ENCODE measurements at regions not wholly inside any gene's neighbourhood (a gene's known extent, or its start where the extent isn't known, plus 50 kb on each side); places are given as distances from the start of the nearest gene placed in this dataset.

DNA sequence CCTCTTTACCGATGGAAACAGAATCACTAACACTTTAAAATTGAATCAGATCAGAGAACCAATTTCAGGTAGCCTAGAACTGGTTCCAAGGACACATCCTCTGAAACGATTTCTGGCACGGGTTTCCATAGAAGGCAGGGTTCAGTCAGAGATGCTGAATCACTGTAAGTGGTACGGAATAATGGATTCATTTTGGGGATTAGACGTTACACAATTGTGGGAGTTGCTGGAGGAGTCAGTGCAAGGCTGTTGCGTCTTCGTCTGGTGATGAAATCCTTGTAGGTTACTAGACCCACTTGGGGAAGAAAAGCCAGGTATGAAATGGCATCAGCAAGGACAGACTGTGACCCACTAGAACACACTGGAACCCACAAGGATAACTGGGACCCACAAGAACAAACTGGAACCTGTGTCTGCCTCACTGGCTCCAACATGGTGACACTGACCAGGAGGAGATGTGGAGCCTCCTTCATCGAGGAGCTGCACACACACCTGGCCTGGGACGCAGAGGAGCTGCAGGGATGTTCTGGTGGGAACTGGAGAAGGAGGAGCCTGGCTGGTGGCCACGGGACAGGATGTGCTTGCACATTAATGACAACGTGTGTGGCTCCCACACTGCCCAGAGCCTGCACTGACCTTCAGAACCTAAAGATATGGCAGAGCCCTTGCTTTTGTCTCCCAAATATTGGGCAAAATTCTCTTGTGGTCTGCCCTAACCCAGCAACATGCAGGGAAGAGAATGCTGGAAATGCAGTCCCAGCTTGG is 105.1 kb downstream of the TRAPPC11 start:
- Histone ChIP-seq H3K27ac (peak overlapping the region; percentile 60), H3K9me3 (no peaks in the 10 kb centered on the region), H3K36me3 (no peaks in the 10 kb centered on the region), H3K4me1 (peaks cover 8% of the 10 kb centered on the region), H3K27me3 (no peaks in the 10 kb centered on the region), H3K4me3 (no peak overlapping the region)
- intact Hi-C loops (cut with DNase I) = no loop called here
- no peak for DNase-seq (ENCODE audit: extremely low spot score in 2 of 2)
- TF ChIP-seq, protein P1, sequence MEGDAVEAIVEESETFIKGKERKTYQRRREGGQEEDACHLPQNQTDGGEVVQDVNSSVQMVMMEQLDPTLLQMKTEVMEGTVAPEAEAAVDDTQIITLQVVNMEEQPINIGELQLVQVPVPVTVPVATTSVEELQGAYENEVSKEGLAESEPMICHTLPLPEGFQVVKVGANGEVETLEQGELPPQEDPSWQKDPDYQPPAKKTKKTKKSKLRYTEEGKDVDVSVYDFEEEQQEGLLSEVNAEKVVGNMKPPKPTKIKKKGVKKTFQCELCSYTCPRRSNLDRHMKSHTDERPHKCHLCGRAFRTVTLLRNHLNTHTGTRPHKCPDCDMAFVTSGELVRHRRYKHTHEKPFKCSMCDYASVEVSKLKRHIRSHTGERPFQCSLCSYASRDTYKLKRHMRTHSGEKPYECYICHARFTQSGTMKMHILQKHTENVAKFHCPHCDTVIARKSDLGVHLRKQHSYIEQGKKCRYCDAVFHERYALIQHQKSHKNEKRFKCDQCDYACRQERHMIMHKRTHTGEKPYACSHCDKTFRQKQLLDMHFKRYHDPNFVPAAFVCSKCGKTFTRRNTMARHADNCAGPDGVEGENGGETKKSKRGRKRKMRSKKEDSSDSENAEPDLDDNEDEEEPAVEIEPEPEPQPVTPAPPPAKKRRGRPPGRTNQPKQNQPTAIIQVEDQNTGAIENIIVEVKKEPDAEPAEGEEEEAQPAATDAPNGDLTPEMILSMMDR (IDR thresholded peaks at IDR 0.05) = no peak
- TF ChIP-seq POLR2A (IDR thresholded peaks at IDR 0.05) = no peak
- peak in 1 of 2 donors; percentile 73 for TF ChIP-seq POLR2AphosphoS5 (IDR thresholded peaks at IDR 0.05; ENCODE audit: insufficient read depth in 1 of 2, low read depth in 1 of 2)

DNA sequence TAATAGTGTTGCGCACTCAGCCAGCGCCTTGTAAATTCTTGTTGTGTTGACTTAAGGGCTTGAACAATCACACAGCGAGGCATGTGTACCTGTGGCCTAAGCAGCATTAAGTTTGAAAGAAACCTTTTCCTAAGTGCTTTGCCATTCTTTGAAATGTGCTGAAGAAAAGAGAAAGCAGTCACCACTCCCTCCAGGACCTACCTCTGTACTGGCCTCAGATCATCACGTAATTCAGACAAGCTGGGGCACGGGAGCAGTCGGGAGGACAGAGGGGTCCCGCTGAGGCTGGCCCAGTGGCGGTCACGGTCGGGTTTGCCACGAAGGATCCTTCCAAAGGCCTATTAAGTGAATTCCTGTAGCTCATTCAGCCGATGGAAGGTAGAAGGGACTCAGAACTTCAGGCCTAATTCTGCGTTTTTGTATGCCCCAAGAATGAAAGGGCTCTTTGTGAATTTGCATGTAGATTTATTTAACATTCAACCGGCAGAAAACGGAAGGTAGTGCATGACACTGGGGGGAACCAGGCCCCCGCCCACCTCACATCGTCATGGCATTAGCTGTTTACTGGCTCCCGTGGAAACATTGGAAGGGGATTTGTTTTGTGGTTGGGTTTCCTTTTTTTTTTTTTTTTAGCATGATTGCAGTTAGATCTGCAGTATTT is 106.3 kb downstream of the TRAPPC11 start:
- Histone ChIP-seq H3K27ac (peak overlapping the region; percentile 60), H3K4me3 (peak overlapping the region in 1 of 2 donors; percentile 9), H3K9me3 (no peaks in the 10 kb centered on the region), H3K4me1 (peaks cover 8% of the 10 kb centered on the region), H3K36me3 (no peaks in the 10 kb centered on the region), H3K27me3 (no peaks in the 10 kb centered on the region)
- no peak for DNase-seq (ENCODE audit: extremely low spot score in 2 of 2)
- TF ChIP-seq POLR2A (IDR thresholded peaks at IDR 0.05) (no peak), POLR2AphosphoS5 (IDR thresholded peaks at IDR 0.05; ENCODE audit: insufficient read depth in 1 of 2, low read depth in 1 of 2) (no peak)
- TF ChIP-seq, protein P1 (IDR thresholded peaks at IDR 0.05) = no peak
- intact Hi-C loops (cut with DNase I) = no loop called here

DNA sequence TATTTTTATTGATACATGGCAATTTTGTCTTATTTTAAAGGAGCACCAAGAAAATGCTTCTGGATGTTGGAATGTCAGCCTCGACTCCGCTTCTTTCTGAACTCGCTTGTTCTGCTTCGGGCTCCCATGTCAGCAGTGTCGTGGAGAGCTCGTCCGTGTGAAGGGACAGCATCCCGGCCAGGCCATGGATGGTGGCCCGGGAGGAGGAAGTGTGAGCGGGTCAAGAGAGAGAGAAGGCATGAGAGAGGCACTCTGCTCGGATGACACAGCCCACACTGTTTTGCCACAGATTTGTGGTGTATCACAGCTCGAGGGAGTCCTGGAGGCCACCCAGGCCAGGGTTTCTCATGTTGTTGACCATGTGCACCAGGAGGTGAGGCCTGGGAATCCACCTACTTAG is 107.0 kb downstream of the TRAPPC11 start:
- TF ChIP-seq POLR2AphosphoS5 (IDR thresholded peaks at IDR 0.05; ENCODE audit: insufficient read depth in 1 of 2, low read depth in 1 of 2) (no peak), POLR2A (IDR thresholded peaks at IDR 0.05) (no peak)
- TF ChIP-seq, protein P1 (IDR thresholded peaks at IDR 0.05) = no peak
- intact Hi-C loops (cut with DNase I) = no loop called here

DNA sequence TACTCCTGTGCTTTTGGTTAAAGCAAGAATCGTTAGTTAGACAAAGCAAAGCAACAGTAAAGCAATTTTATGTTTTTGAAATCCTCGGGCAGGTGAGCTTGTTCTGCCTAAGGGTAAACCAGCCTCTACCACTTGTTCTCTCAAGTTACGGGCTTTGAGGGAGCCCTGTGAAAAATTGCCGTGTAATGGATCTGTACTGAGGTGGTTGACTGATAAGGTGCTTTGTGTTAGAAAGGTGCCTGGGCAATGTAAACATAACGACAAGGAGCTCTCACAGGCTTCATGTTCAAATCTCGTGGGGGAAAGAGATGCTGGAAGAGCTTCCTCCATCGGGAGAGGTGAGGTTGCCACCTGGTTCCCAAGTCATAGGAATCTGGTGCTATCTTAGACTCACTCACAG is 111.8 kb downstream of the TRAPPC11 start:
- Histone ChIP-seq H3K4me3 (no peak overlapping the region), H3K9me3 (no peaks in the 10 kb centered on the region), H3K27me3 (no peaks in the 10 kb centered on the region), H3K36me3 (no peaks in the 10 kb centered on the region), H3K4me1 (no peaks in the 10 kb centered on the region), H3K27ac (no peak overlapping the region)
- intact Hi-C loops (cut with DNase I) = no loop called here
- TF ChIP-seq POLR2A (IDR thresholded peaks at IDR 0.05) = no peak
- TF ChIP-seq POLR2AphosphoS5 (IDR thresholded peaks at IDR 0.05; ENCODE audit: insufficient read depth in 1 of 2, low read depth in 1 of 2) = no peak
- TF ChIP-seq, protein P1 (IDR thresholded peaks at IDR 0.05) = no peak
- no peak for DNase-seq (ENCODE audit: extremely low spot score in 2 of 2)

More for the DNA sequence above, 107.0 kb downstream of the TRAPPC11 start:
- H3K27me3 ChIP-seq = no peaks in the 10 kb centered on the region
- no peak for DNase-seq (ENCODE audit: extremely low spot score in 2 of 2)
- H3K27ac ChIP-seq = peak overlapping the region; percentile 7
- H3K4me1 ChIP-seq = peaks cover 8% of the 10 kb centered on the region
- H3K36me3 ChIP-seq = no peaks in the 10 kb centered on the region
- no peak overlapping the region for H3K4me3 ChIP-seq
- H3K9me3 ChIP-seq = no peaks in the 10 kb centered on the region

DNA sequence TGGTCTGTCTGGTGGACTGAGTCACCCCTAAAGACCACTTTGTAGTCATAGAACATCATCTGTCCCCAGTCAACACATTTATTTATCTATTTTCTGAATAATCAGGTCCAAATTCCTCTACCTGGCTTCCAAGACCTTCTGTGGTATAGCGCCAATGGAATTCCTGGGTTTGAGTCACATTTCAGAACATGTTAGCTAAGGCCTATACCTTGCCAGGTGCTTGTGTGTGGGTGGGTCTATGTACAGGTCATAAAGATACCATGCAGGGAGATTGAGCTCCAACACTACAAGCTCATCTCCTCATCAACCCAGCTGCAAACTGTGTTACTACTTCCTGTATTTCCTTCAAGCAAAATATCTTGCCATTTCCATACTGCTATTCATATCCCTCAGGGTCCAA is 113.3 kb downstream of the TRAPPC11 start:
- Histone ChIP-seq H3K27ac (no peak overlapping the region), H3K9me3 (no peaks in the 10 kb centered on the region), H3K27me3 (no peaks in the 10 kb centered on the region), H3K36me3 (no peaks in the 10 kb centered on the region), H3K4me1 (no peaks in the 10 kb centered on the region), H3K4me3 (no peak overlapping the region)
- TF ChIP-seq, protein P1 (IDR thresholded peaks at IDR 0.05) = no peak
- TF ChIP-seq POLR2AphosphoS5 (IDR thresholded peaks at IDR 0.05; ENCODE audit: insufficient read depth in 1 of 2, low read depth in 1 of 2) (no peak), POLR2A (IDR thresholded peaks at IDR 0.05) (no peak)
- DNase-seq (ENCODE audit: extremely low spot score in 2 of 2) = no peak
- intact Hi-C loops (cut with DNase I) = no loop called here

Measured in vagina (tissue), 2 donors.